DOHH2 (cell line): ENCODE measurements at regions not wholly inside any gene's neighbourhood (a gene's known extent, or its start where the extent isn't known, plus 50 kb on each side); places are given as distances from the start of the nearest gene placed in this dataset.

ENCODE experiments used
- CTCF ChIP-seq: fragments of 200-600 bp; sonication (generic); IDR thresholded peaks from one replicate; pipeline ENCODE4 v1.5.1; 2014; ENCODE audit warnings: antibody characterized with exemption, mild to moderate bottlenecking, low read depth, low read length; ENCODE audit not compliant: poor library complexity, severe bottlenecking
- EZH2phosphoT487 ChIP-seq: fragments of 200-600 bp; sonication (generic); IDR thresholded peaks from 2 replicates; pipeline ENCODE4 v1.6.1; 2017; ENCODE audit warnings: borderline replicate concordance, mild to moderate bottlenecking, antibody characterized with exemption, low read length, moderate library complexity, mixed read lengths

- TF ChIP-seq CTCF (no peak), EZH2phosphoT487 (no peak)
Measured at GRCh38 chr20:1800180-1800579, 95.0 kb upstream of the SIRPA start.
